B cell (primary cell): ENCODE measurements at regions not wholly inside any gene's neighbourhood (a gene's known extent, or its start where the extent isn't known, plus 50 kb on each side); places are given as distances from the start of the nearest gene placed in this dataset.

ENCODE experiments used
- ATAC-seq: fragments of 200-7000 bp; cut with Tn5 transposase; one replicate; pipeline ENCODE4 v1.10.0; 2021; ENCODE audit warnings: low read depth, mild to moderate bottlenecking, moderate number of reproducible peaks, moderate library complexity
- CTCF ChIA-PET: fragments of 350-600 bp; sonication (Branson Sonifier 250); formaldehyde crosslinking; loops from one replicate; lab custom pipeline; 2021; ENCODE audit warnings: antibody characterized with exemption, inconsistent platforms; lab: Charles Lee
- POLR2A ChIA-PET: fragments of 350-600 bp; sonication (Branson Sonifier 250); formaldehyde crosslinking; loops from one replicate; lab custom pipeline; 2021; ENCODE audit warnings: antibody characterized with exemption; lab: Charles Lee
- DNase-seq: peaks from one replicate; pipeline ENCODE4 v3.0.0; 2013
- H2AFZ ChIP-seq: 2 replicates; pipeline ENCODE4 v1.6.1; 2012; ENCODE audit warnings: mild to moderate bottlenecking, low read depth, low read length; ENCODE audit not compliant: insufficient read depth, poor library complexity, severe bottlenecking
- H3K27ac ChIP-seq, 2 donors: 1 replicate in 1 of 2; 2 replicates in 1 of 2; pipeline ENCODE4 v1.5.1; 2012 to 2013; ENCODE audit warnings: low read length in 2 of 2, mild to moderate bottlenecking in 2 of 2, moderate library complexity in 1 of 2
- H3K27me3 ChIP-seq, 4 experiments: fragments of 200-600 bp in 1 of 4; sonication (generic) in 1 of 4; replicated peaks in 1 of 4; 1 replicate in 2 of 4; 2 replicates in 2 of 4; pipeline versions ENCODE4 v1.6.1 to v1.7.0; 2013 to 2016; ENCODE audit warnings: low read length in 3 of 4, mild to moderate bottlenecking in 2 of 4, mixed read lengths in 1 of 4, moderate library complexity in 1 of 4; ENCODE audit not compliant: insufficient read depth in 4 of 4, control insufficient read depth in 3 of 4; ENCODE audit errors: control extremely low read depth in 1 of 4
- H3K36me3 ChIP-seq, 2 experiments: replicated peaks in 1 of 2; 1 replicate in 1 of 2; 2 replicates in 1 of 2; pipeline versions ENCODE4 v1.6.1 to v1.7.1; 2013; ENCODE audit warnings: low read length in 1 of 2; ENCODE audit not compliant: insufficient read depth in 2 of 2, control insufficient read depth in 1 of 2; ENCODE audit errors: control extremely low read depth in 1 of 2, extremely low read depth in 1 of 2
- H3K4me1 ChIP-seq, 2 donors: fragments of 200-600 bp in 1 of 2; sonication (generic) in 1 of 2; 1 replicate in 1 of 2; 2 replicates in 1 of 2; pipeline versions ENCODE4 v1.5.1 to v1.6.1; 2013 to 2017; ENCODE audit warnings: low read length in 2 of 2; ENCODE audit not compliant: control insufficient read depth in 2 of 2, insufficient read depth in 2 of 2
- H3K4me2 ChIP-seq: replicated peaks from 2 replicates; pipeline ENCODE3; 2012; ENCODE audit warnings: mild to moderate bottlenecking, low read depth, low read length; ENCODE audit not compliant: poor library complexity, severe bottlenecking
- H3K4me3 ChIP-seq, 5 experiments: fragments of 200-600 bp in 1 of 5; sonication (generic) in 1 of 5; 1 replicate in 3 of 5; 2 replicates in 2 of 5; pipeline versions ENCODE4 v1.5.1 to v1.7.0; 2011 to 2016; ENCODE audit warnings: low read length in 4 of 5, mild to moderate bottlenecking in 4 of 5, low read depth in 2 of 5, control low read depth in 1 of 5, moderate library complexity in 1 of 5; ENCODE audit not compliant: insufficient read depth in 1 of 5; ENCODE audit errors: control extremely low read depth in 1 of 5, extremely low read depth in 1 of 5
- H3K79me2 ChIP-seq: fragments of 200-600 bp; sonication (generic); one replicate; pipeline ENCODE4 v1.6.0; 2016; ENCODE audit warnings: low read length; ENCODE audit not compliant: control insufficient read depth, insufficient read depth
- H3K9ac ChIP-seq: fragments of 200-600 bp; sonication (generic); 2 replicates; pipeline ENCODE4 v1.6.1; 2017; ENCODE audit warnings: mild to moderate bottlenecking, low read length, moderate library complexity
- H3K9me3 ChIP-seq, 3 donors: one replicate each; pipeline versions ENCODE4 v1.6.1 to v1.7.1; 2013; ENCODE audit warnings: low read length in 2 of 3; ENCODE audit not compliant: control insufficient read depth in 2 of 3, insufficient read depth in 1 of 3; ENCODE audit errors: control extremely low read depth in 1 of 3
- H4K20me1 ChIP-seq: 2 replicates; pipeline ENCODE4 v1.6.0; 2012; ENCODE audit warnings: mild to moderate bottlenecking, low read length; ENCODE audit not compliant: insufficient read depth, control insufficient read depth, poor library complexity, severe bottlenecking
- H3K27ac Mint-ChIP-seq: one replicate; pipeline ENCODE4 v1.8.0; 2021; ENCODE audit warnings: mixed read lengths
- H3K27me3 Mint-ChIP-seq: one replicate; pipeline ENCODE4 v1.8.0; 2021; ENCODE audit warnings: mixed read lengths
- H3K4me1 Mint-ChIP-seq: one replicate; pipeline ENCODE4 v1.8.0; 2021; ENCODE audit warnings: mixed read lengths
- H3K4me3 Mint-ChIP-seq: one replicate; pipeline ENCODE4 v1.8.0; 2021; ENCODE audit warnings: mixed read lengths
- H3K9me3 Mint-ChIP-seq: one replicate; pipeline ENCODE4 v1.8.0; 2022; ENCODE audit warnings: mixed read lengths; ENCODE audit not compliant: insufficient read depth
- EZH2 ChIP-seq: IDR thresholded peaks from 2 replicates; pipeline ENCODE4 v1.6.1; 2012; ENCODE audit warnings: borderline replicate concordance, low read depth, mild to moderate bottlenecking, moderate library complexity, low read length; ENCODE audit not compliant: insufficient read depth, poor library complexity, severe bottlenecking
- WGBS: methylation state at CpG from one replicate; pipeline ENCODE4 v1.1.5; 2013; ENCODE audit warnings: missing lambda C conversion rate; ENCODE audit not compliant: insufficient coverage; 5-methylcytosine and 5-hydroxymethylcytosine counted together
- intact Hi-C: fragments of 100-400 bp; cut with micrococcal nuclease; formaldehyde crosslinking; loops from one replicate; pipeline ENCODE4 v1.10.0; 2022
- TF ChIP-seq, protein P1 (sequence below): fragments of 200-600 bp; IDR thresholded peaks from one replicate; pipeline ENCODE4 v1.8.0; 2022; ENCODE audit warnings: antibody characterized with exemption, mild to moderate bottlenecking

- H3K79me2 ChIP-seq = no peaks in the 10 kb centered on the region
- no peaks in the 10 kb centered on the region for H3K4me1 Mint-ChIP-seq
- TF ChIP-seq EZH2 = no peak
- TF ChIP-seq, protein P1, sequence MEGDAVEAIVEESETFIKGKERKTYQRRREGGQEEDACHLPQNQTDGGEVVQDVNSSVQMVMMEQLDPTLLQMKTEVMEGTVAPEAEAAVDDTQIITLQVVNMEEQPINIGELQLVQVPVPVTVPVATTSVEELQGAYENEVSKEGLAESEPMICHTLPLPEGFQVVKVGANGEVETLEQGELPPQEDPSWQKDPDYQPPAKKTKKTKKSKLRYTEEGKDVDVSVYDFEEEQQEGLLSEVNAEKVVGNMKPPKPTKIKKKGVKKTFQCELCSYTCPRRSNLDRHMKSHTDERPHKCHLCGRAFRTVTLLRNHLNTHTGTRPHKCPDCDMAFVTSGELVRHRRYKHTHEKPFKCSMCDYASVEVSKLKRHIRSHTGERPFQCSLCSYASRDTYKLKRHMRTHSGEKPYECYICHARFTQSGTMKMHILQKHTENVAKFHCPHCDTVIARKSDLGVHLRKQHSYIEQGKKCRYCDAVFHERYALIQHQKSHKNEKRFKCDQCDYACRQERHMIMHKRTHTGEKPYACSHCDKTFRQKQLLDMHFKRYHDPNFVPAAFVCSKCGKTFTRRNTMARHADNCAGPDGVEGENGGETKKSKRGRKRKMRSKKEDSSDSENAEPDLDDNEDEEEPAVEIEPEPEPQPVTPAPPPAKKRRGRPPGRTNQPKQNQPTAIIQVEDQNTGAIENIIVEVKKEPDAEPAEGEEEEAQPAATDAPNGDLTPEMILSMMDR = no peak
- H3K4me2 ChIP-seq = no peak overlapping the region
- H4K20me1 ChIP-seq = no peaks in the 10 kb centered on the region
- no peak overlapping the region for H3K9ac ChIP-seq
- H3K27ac Mint-ChIP-seq = no peak overlapping the region
- DNase-seq (no peak), ATAC-seq (no peak)
- no peaks in the 10 kb centered on the region for H3K36me3 ChIP-seq
- H2AFZ ChIP-seq = no peak overlapping the region
- H3K9me3 Mint-ChIP-seq = no peaks in the 10 kb centered on the region
- no CpG with 5 or more reads among the region's 1 CpG for WGBS
- H3K27me3 ChIP-seq = no peaks in the 10 kb centered on the region
- ChIA-PET CTCF (no interaction called here), POLR2A (interaction anchor here (0.6 kb wide), 1 partner anchor 142 kb away, joined by 3 read pairs; no protein-coding TSS in a partner anchor)
- H3K27me3 Mint-ChIP-seq = no peaks in the 10 kb centered on the region
- H3K27ac ChIP-seq = no peak overlapping the region
- no peak overlapping the region for H3K4me3 Mint-ChIP-seq
- H3K4me1 ChIP-seq = no peaks in the 10 kb centered on the region
- peaks cover 0 to 19% (median 0%) of the 10 kb centered on the region in 3 donors for H3K9me3 ChIP-seq
- no peak overlapping the region for H3K4me3 ChIP-seq
- intact Hi-C loops = no loop called here
Measured at GRCh38 chr18:78156466-78156865, 823.2 kb upstream of the SALL3 start.

DNA sequence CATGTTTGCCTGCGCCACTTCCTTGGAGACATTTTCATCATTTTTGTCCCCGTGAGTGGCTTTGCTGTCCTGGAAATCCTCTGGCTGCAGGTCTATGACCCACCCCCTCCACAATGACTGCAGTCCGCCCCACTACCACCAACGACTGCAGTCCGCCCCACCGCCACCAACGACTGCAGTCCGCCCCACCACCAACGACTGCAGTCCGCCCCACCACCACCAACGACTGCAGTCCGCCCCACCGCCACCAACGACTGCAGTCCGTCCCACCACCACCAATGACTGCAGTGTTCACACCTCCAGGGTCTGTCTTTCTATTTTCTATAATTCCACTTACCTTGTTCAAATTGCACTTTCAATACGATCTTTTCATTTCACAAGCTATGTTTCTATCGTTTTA lies 820.7 kb upstream of the SALL3 start:
- Histone ChIP-seq H3K79me2 (no peaks in the 10 kb centered on the region), H3K9ac (no peak overlapping the region), H3K4me2 (no peak overlapping the region), H3K27me3 (no peaks in the 10 kb centered on the region), H2AFZ (no peak overlapping the region), H3K4me3 (no peak overlapping the region), H3K27ac (no peak overlapping the region), H3K9me3 (peaks cover 0 to 4% (median 0%) of the 10 kb centered on the region in 3 donors), H3K4me1 (no peaks in the 10 kb centered on the region), H3K36me3 (no peaks in the 10 kb centered on the region), H4K20me1 (no peaks in the 10 kb centered on the region)
- H3K4me3 Mint-ChIP-seq = no peak overlapping the region
- no peak for ATAC-seq
- H3K27me3 Mint-ChIP-seq = no peaks in the 10 kb centered on the region
- intact Hi-C loops = no loop called here
- POLR2A ChIA-PET = no interaction called here
- WGBS = 97% methylated on average over 17 of the region's 17 CpGs
- no peaks in the 10 kb centered on the region for H3K9me3 Mint-ChIP-seq
- H3K27ac Mint-ChIP-seq = no peak overlapping the region
- CTCF ChIA-PET = no interaction called here
- TF ChIP-seq EZH2 = no peak
- TF ChIP-seq, protein P1 = no peak
- H3K4me1 Mint-ChIP-seq = no peaks in the 10 kb centered on the region
- no peak for DNase-seq
